IPS-20b (cell line): ENCODE measurements at regions not wholly inside any gene's neighbourhood (a gene's known extent, or its start where the extent isn't known, plus 50 kb on each side); places are given as distances from the start of the nearest gene placed in this dataset.

Experiments
- H3K27ac ChIP-seq: one replicate; pipeline ENCODE4 v1.5.1; 2013; ENCODE audit warnings: low read length
- H3K27me3 ChIP-seq: 2 replicates; pipeline ENCODE4 v1.6.1; 2013; ENCODE audit warnings: mild to moderate bottlenecking, low read length, inconsistent platforms; ENCODE audit not compliant: insufficient read depth
- H3K36me3 ChIP-seq: 2 replicates; pipeline ENCODE4 v1.6.1; 2013; ENCODE audit warnings: low read depth, mild to moderate bottlenecking, inconsistent platforms, low read length, moderate library complexity; ENCODE audit not compliant: insufficient read depth
- H3K4me1 ChIP-seq: 2 replicates; pipeline ENCODE4 v1.6.1; 2013; ENCODE audit warnings: mild to moderate bottlenecking, control low read depth, inconsistent platforms, low read length, moderate library complexity; ENCODE audit not compliant: insufficient read depth
- H3K4me3 ChIP-seq: 2 replicates; pipeline ENCODE4 v1.5.1; 2013; ENCODE audit warnings: mild to moderate bottlenecking, low read length, inconsistent platforms
- H3K9ac ChIP-seq: 2 replicates; pipeline ENCODE4 v1.6.1; 2013; ENCODE audit warnings: low read depth, mild to moderate bottlenecking, inconsistent platforms, low read length, moderate library complexity
- H3K9me3 ChIP-seq: 2 replicates; pipeline ENCODE4 v1.6.1; 2013; ENCODE audit warnings: mild to moderate bottlenecking, low read depth, low read length, inconsistent platforms; ENCODE audit not compliant: insufficient read depth

DNA sequence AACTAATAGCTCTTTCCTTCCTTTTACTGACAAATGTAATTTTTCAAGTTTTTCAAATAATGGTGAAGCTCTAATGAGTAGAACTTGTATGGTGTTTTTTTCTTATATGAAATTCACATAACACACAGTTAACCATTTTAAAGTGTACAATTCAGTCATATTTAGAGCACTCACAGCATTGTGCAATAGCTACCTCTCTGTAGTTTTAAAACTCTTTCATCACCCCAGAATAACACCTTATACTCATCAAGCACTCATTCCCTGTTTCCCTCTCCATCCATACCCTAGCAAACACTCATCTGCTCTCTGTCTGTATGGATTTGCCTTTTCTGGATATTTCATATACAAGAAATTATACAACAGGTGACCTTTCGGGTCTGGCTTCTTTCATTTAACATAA, 207.9 kb upstream of the SLC38A2 start:
- Histone ChIP-seq H3K36me3 (no peaks in the 10 kb centered on the region), H3K4me1 (no peaks in the 10 kb centered on the region; the same call in 1 of the 2 replicates), H3K9me3 (peaks cover 9% of the 10 kb centered on the region), H3K27me3 (no peaks in the 10 kb centered on the region), H3K9ac (no peak overlapping the region), H3K4me3 (no peak overlapping the region), H3K27ac (no peak overlapping the region)

DNA sequence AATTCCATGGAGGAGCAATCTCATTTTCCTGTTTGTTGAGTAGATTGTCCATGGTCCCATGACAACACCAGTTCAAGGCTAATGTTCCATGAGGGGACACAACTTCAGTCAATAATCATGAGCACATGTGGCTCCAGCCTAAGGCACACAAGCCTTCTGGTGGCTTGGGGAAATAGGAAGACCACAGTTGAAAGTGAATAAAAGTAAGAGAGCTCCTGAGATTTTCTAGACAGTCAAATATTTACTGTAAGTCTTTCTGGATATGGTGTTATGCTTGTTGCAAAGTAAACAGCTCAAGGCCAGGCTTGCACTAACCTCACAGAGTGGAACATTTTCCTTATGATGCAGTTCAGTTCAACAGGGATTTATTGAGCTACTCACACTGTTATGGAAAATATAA, 206.9 kb upstream of the SLC38A2 start:
- no peak overlapping the region for H3K27ac ChIP-seq
- H3K36me3 ChIP-seq, result no peaks in the 10 kb centered on the region
- no peaks in the 10 kb centered on the region for H3K4me1 ChIP-seq
- no peaks in the 10 kb centered on the region for H3K27me3 ChIP-seq
- H3K9ac ChIP-seq, result no peak overlapping the region
- peaks cover 9% of the 10 kb centered on the region for H3K9me3 ChIP-seq
- H3K4me3 ChIP-seq, result no peak overlapping the region

DNA sequence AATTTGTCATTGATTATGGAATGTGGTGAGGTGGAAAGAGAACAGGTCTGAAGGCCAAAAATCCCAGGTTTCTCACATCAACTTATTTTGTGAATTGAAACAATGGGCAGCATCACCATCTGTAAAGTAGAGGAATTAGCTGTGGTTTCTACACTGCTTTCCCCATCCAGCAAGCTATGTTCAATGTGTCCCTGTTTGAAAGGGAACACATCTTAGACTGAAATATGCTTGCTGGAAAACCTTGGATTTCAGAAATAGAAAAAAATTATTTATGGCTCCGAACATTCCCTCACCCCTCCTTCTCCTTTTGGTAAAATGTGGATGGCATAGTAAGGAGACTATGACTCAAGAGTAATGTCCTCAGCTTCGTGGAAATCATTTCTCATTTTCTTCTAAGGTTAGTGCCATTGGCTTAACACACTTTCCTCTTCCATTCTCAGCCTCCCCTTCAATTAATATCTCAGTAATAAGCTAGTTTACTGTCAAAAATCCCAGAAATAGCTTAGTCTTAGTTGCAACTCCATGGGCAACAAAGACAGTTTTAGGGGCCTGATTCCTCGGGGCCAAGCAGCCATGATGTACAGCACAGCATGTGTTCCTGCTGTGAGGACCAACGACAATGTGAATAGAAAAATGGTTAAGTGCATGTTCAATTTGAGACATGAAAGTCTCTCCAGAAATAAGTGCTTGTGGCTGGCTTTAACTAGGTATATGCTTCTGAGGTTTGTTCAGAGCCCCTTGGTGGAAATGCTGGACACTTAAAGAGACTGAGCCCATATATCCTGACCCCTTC, 205.8 kb upstream of the SLC38A2 start:
- no peak overlapping the region for H3K9ac ChIP-seq
- H3K27ac ChIP-seq, result no peak overlapping the region
- no peaks in the 10 kb centered on the region for H3K4me1 ChIP-seq
- no peaks in the 10 kb centered on the region for H3K36me3 ChIP-seq
- no peaks in the 10 kb centered on the region; the same call in 1 of the 2 replicates for H3K9me3 ChIP-seq
- no peaks in the 10 kb centered on the region for H3K27me3 ChIP-seq
- H3K4me3 ChIP-seq, result no peak overlapping the region

DNA sequence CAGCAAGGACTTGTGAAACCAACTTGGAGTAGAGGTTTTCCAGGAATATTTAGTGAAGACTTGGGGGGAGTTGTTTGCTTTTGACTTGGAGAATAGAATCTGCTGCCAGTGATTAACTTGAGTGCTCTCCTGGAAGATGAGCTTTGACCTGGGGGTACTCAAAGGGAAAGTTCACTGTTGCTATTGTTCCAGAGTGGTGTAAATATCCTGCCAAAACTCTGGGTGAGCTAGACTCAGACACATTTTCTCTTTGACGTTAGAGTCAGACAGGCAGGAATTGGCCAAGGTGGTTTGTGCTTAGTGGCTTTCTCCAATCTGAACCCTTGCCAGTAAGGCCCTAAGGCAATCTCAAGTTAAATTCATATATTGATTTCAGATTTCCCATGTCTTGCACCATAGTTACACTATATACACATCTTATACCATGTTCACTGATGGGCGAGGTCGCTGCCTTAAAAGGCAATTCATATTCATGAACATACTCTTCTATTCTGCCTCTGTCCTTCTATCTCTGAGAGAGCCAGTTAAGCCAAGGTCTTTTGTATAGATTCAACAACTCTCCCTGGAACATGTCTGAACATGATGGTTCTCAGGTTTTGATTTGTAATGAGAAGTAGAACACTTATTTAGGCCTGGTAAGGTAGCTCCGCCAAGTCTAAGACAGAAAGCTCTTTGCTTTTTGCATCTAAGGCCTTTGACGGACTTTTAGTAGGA, 204.6 kb upstream of the SLC38A2 start:
- Histone ChIP-seq H3K27ac (no peak overlapping the region), H3K4me3 (no peak overlapping the region), H3K9ac (no peak overlapping the region), H3K4me1 (no peaks in the 10 kb centered on the region), H3K27me3 (no peaks in the 10 kb centered on the region), H3K9me3 (no peaks in the 10 kb centered on the region; the same call in 1 of the 2 replicates), H3K36me3 (no peaks in the 10 kb centered on the region)

DNA sequence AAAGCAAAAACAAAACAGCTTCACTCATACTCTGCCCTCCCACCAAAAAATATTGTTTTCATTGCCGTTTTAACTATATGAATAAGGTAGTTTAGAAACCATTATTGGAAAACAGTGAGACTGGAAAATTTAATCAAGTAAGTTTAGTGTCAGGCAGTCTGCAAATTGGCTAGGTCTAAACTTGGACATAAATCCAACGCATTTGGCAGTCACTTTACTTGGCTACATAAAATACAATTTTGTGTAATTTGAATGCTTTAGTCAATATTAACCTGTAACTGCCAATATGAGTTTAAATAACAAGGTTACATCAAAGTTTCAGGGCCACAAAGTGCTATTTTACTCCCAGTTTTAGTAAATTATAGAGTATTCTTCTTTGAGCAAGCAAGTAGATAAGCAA, 202.3 kb upstream of the SLC38A2 start:
- H3K27ac ChIP-seq, result no peak overlapping the region
- H3K27me3 ChIP-seq, result no peaks in the 10 kb centered on the region
- no peak overlapping the region for H3K9ac ChIP-seq
- H3K36me3 ChIP-seq, result no peaks in the 10 kb centered on the region
- no peaks in the 10 kb centered on the region for H3K4me1 ChIP-seq
- H3K4me3 ChIP-seq, result no peak overlapping the region
- no peaks in the 10 kb centered on the region for H3K9me3 ChIP-seq

DNA sequence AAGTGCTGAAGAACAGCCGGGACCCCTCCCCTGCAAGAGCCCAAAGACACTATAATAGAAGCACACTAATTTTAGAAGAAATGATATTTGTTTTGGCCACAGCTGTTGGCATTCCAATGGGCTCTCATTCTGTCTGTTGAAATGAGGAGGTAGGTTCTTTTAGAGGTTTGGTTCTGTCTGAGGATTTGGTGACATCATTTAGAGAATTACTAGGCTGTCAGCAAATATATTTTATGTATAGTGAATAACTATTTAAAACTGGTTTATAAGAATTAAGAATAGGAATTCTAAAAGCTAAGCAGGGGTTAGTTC, 200.7 kb upstream of the SLC38A2 start:
- Histone ChIP-seq H3K9me3 (no peaks in the 10 kb centered on the region; the same call in 1 of the 2 replicates), H3K36me3 (no peaks in the 10 kb centered on the region), H3K4me3 (no peak overlapping the region)

DNA sequence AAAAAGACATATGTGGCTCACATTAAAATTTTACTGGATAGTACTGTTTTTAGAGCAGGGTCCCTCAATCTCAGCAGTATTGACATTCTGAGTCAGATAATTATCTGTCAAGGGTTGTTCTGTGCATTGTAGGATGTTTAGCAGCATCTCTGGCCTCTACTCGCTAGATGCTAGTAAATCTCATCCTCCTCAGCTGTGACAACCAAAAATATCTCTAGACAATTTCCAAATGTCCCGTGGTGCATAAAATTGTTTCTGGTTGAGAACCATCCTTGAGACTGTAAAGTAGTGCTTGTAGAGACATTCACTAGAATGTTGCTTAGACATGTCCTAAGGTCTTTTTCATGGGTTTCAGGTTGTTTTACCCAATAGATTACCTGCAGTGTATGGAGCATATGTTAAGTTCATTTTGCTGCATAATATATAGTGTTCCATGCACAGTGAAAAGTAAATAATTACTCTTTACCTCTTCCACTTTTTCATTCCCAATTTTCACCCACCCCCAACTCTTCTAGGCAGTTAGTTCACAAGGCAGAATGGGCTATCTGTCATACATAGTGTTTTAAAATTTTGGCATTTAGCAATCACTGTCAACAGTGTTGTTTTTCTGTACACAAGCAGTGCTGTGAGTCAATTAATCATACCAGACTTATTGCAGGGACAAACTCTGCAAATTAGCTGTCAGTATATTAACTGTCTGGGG, 200.2 kb upstream of the SLC38A2 start:
- no peaks in the 10 kb centered on the region for H3K27me3 ChIP-seq
- peaks cover 3% of the 10 kb centered on the region for H3K9me3 ChIP-seq
- H3K36me3 ChIP-seq, result no peaks in the 10 kb centered on the region
- H3K9ac ChIP-seq, result no peak overlapping the region
- H3K4me3 ChIP-seq, result no peak overlapping the region
- H3K4me1 ChIP-seq, result no peaks in the 10 kb centered on the region
- no peak overlapping the region for H3K27ac ChIP-seq

More for the DNA sequence above, 200.7 kb upstream of the SLC38A2 start:
- Histone ChIP-seq H3K4me1 (no peaks in the 10 kb centered on the region), H3K27ac (no peak overlapping the region), H3K27me3 (no peaks in the 10 kb centered on the region), H3K9ac (no peak overlapping the region)

DNA sequence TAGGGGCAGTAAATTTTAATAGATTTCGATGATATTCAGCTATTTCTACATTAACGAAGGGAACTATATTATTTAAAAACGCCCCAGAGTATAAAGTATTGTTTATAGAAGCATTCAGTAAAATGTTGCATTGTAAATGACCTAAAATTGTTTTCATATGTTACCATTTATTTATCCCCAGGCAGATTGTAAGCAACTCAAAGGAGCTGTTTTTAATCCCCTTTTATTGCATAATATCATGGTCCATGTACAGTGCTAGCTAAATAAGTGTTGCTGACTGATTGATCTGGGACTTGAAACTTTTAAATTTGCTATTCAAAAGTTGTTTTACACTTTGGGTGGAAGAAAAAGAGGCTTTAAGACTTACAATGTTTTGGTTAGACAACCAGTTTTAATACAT, 199.0 kb upstream of the SLC38A2 start:
- no peaks in the 10 kb centered on the region for H3K27me3 ChIP-seq
- no peak overlapping the region for H3K4me3 ChIP-seq
- H3K9ac ChIP-seq, result no peak overlapping the region
- H3K4me1 ChIP-seq, result no peaks in the 10 kb centered on the region
- no peak overlapping the region for H3K27ac ChIP-seq
- peaks cover 13% of the 10 kb centered on the region for H3K9me3 ChIP-seq
- H3K36me3 ChIP-seq, result no peaks in the 10 kb centered on the region

DNA sequence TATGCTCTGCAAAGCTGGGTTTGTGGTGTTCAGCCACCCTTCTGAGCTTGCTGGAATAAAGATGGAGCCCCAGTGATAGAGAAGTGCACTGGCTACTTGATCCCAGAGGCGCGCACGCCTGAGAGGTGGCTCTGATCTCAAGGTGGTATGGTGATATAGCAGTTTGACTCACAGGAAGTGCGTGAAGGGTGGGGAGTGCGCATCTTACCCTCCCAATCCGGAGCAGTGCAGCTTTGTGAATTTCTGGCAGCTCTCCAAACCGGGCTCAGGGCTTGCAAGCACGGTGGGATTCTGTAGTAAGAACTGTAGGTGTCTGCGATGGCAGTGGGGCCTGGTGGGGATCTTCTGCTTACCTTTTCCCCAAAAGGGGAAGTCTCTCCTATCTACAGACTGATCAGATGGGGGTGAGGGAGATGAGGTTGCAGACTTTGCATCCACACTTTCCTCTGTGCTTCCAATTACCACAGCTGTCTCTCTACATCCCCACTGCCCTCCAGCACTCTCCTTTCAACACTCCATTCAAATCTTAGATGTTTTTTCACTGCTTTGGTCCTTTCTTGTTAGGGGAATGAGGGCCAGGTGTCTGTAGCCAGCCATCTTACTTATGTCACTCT, 197.4 kb upstream of the SLC38A2 start:
- H3K36me3 ChIP-seq, result no peaks in the 10 kb centered on the region
- no peaks in the 10 kb centered on the region for H3K4me1 ChIP-seq
- H3K27ac ChIP-seq, result no peak overlapping the region
- no peak overlapping the region for H3K4me3 ChIP-seq
- no peak overlapping the region for H3K9ac ChIP-seq
- no peaks in the 10 kb centered on the region for H3K27me3 ChIP-seq
- peaks cover 19% of the 10 kb centered on the region for H3K9me3 ChIP-seq

DNA sequence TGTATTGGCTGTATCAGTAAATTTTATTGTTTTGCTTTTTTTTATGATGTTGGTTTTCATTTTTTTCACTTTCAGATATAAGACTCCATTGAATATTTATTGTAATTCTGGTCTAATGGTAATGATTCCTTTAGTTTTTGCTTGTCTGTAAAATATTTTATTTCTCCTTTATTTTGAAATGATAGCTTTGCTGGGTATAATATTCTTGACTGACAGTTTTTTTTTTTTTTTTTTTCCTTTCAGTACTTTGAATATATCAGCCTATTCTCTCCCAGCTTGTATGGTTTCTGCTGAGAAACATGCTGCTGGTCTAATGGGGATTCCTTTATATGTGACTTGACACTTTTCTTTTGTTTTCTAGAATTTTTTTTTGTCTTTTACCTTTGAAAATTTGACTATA, 195.1 kb upstream of the SLC38A2 start:
- no peaks in the 10 kb centered on the region for H3K4me1 ChIP-seq
- no peaks in the 10 kb centered on the region for H3K27me3 ChIP-seq
- H3K27ac ChIP-seq, result no peak overlapping the region
- H3K4me3 ChIP-seq, result no peak overlapping the region
- H3K36me3 ChIP-seq, result no peaks in the 10 kb centered on the region
- peaks cover 25% of the 10 kb centered on the region for H3K9me3 ChIP-seq
- H3K9ac ChIP-seq, result no peak overlapping the region

DNA sequence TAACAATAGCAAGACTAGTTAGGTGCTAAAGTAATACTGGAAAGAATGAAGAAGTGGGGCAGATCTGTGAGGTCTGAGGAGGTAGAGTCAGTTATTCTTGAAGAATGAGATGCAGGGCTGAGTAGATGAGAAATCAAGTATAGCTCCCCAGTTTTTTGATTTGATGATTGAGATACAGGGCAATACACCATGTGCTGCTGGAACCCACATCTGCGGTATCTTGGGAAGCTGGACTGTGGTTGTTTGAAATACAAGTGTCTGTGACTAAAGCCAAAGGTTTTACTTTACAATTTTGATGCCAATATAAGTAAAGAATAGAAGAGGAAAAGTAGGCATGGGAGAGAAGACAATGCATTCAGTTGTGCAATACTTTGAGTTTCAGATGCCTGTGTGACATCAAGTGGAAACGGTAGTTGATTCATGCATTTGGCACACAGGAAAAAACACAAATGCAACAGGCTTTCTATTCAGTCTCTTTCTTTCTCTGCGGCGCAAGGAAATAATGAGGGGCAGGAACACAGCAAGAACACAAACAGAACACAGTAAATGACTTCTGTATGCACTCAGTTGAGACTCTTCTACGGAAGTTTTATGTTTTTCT, 190.2 kb upstream of the SLC38A2 start:
- Histone ChIP-seq H3K27me3 (no peaks in the 10 kb centered on the region), H3K36me3 (no peaks in the 10 kb centered on the region), H3K4me3 (no peak overlapping the region), H3K27ac (no peak overlapping the region), H3K9ac (no peak overlapping the region), H3K4me1 (peaks cover 11% of the 10 kb centered on the region), H3K9me3 (peaks cover 22% of the 10 kb centered on the region)
